ENCODE measurements at regions not wholly inside any gene's neighbourhood (a gene's known extent, or its start where the extent isn't known, plus 50 kb on each side); places are given as distances from the start of the nearest gene placed in this dataset.
"Not testable (repeated sequence)": the region's sequence is repeated elsewhere in the genome, so short reads cannot be mapped to it uniquely, and the experiment has no call there.

- no peak for DNase-seq (ENCODE audit: low read depth)
These were observed 1597.5 kb upstream of the PIK3C3 start for GRCh38 chr18:40357536-40357935.

- DNase-seq (ENCODE audit: low read depth), result no peak
These were observed 1598.9 kb upstream of the PIK3C3 start for GRCh38 chr18:40356168-40356567.

GRCh38 chr18:40355726-40356125 lies 1599.3 kb upstream of the PIK3C3 start:
- DNase-seq (ENCODE audit: low read depth), result no peak

- no peak for DNase-seq (ENCODE audit: low read depth)
These were observed 1606.8 kb upstream of the PIK3C3 start for GRCh38 chr18:40348196-40348595.

- DNase-seq (ENCODE audit: low read depth), result no peak
These were observed 1607.8 kb upstream of the PIK3C3 start for GRCh38 chr18:40347261-40347660.

GRCh38 chr18:40346146-40346545 lies 1608.9 kb upstream of the PIK3C3 start:
- no peak for DNase-seq (ENCODE audit: low read depth)

- DNase-seq (ENCODE audit: low read depth), result no peak
These were observed 1613.3 kb upstream of the PIK3C3 start for GRCh38 chr18:40341701-40342100.

- DNase-seq (ENCODE audit: low read depth), result no peak
These were observed 1616.8 kb upstream of the PIK3C3 start for GRCh38 chr18:40338284-40338683.

- DNase-seq (ENCODE audit: low read depth), result no peak
These were observed 1628.0 kb upstream of the PIK3C3 start for GRCh38 chr18:40326985-40327384.

GRCh38 chr18:40325988-40326387 lies 1629.0 kb upstream of the PIK3C3 start:
- no peak for DNase-seq (ENCODE audit: low read depth)

GRCh38 chr18:40314199-40314598 lies 1640.8 kb upstream of the PIK3C3 start:
- no peak for DNase-seq (ENCODE audit: low read depth)

- DNase-seq (ENCODE audit: low read depth), result no peak
These were observed 1641.9 kb upstream of the PIK3C3 start for GRCh38 chr18:40313030-40313642.

GRCh38 chr18:40307627-40308026 lies 1647.4 kb upstream of the PIK3C3 start:
- DNase-seq (ENCODE audit: low read depth), result no peak

- no peak for DNase-seq (ENCODE audit: low read depth)
These were observed 1658.2 kb upstream of the PIK3C3 start for GRCh38 chr18:40296717-40297413.

GRCh38 chr18:40292985-40293710 lies 1661.9 kb upstream of the PIK3C3 start:
- no peak for DNase-seq (ENCODE audit: low read depth)

GRCh38 chr18:40283560-40283959 lies 1671.5 kb upstream of the PIK3C3 start:
- DNase-seq (ENCODE audit: low read depth), result no peak

- not testable (repeated sequence) for DNase-seq (ENCODE audit: low read depth)
These were observed 1673.7 kb upstream of the PIK3C3 start for GRCh38 chr18:40281356-40281755.

GRCh38 chr18:40274618-40275196 lies 1680.3 kb upstream of the PIK3C3 start:
- DNase-seq (ENCODE audit: low read depth), result no peak

- no peak for DNase-seq (ENCODE audit: low read depth)
These were observed 1682.3 kb upstream of the PIK3C3 start for GRCh38 chr18:40272630-40273231.

GRCh38 chr18:40259115-40259835 lies 1695.8 kb upstream of the PIK3C3 start:
- no peak for DNase-seq (ENCODE audit: low read depth)

GRCh38 chr18:40258311-40258710 lies 1696.7 kb upstream of the PIK3C3 start:
- no peak for DNase-seq (ENCODE audit: low read depth)

- no peak for DNase-seq (ENCODE audit: low read depth)
These were observed 1704.8 kb upstream of the PIK3C3 start for GRCh38 chr18:40250236-40250635.

All from stimulated activated CD4-positive, alpha-beta T cell treated with anti-CD3 and anti-CD28 coated beads, Interleukin-2, amount 100 ng/mL, for 4 hours (primary cell).